Psoas muscle (tissue), 7 donors: ENCODE measurements at regions not wholly inside any gene's neighbourhood (a gene's known extent, or its start where the extent isn't known, plus 50 kb on each side); places are given as distances from the start of the nearest gene placed in this dataset.

Experiments used
- ATAC-seq, 4 donors: fragments of 200-7000 bp; cut with Tn5 transposase; one replicate each; pipeline ENCODE4 v1.9.1; 2020; ENCODE audit warnings: moderate library complexity in 3 of 4, mild to moderate bottlenecking in 2 of 4
- DNase-seq, 2 donors: peaks; one replicate each; pipeline ENCODE4 v3.0.0-alpha.2; 2020
- H3K27ac ChIP-seq: fragments of 200-600 bp; one replicate; pipeline ENCODE4 v1.8.0; 2022
- H3K27me3 ChIP-seq, 3 donors: fragments of 200-600 bp in 1 of 3; one replicate each; pipeline versions ENCODE4 v1.6.1 to v1.8.0; 2013 to 2022; ENCODE audit warnings: low read length in 2 of 3, mild to moderate bottlenecking in 2 of 3, moderate library complexity in 1 of 3; ENCODE audit not compliant: insufficient read depth in 3 of 3
- H3K36me3 ChIP-seq, 2 donors: fragments of 200-600 bp in 1 of 2; one replicate each; pipeline versions ENCODE4 v1.6.1 to v1.8.0; 2013 to 2022; ENCODE audit warnings: low read depth in 1 of 2, mild to moderate bottlenecking in 1 of 2, moderate library complexity in 1 of 2; ENCODE audit not compliant: insufficient read depth in 1 of 2
- H3K4me1 ChIP-seq: fragments of 200-600 bp; one replicate; pipeline ENCODE4 v1.8.0; 2022
- H3K4me3 ChIP-seq: fragments of 200-600 bp; one replicate; pipeline ENCODE4 v1.8.0; 2022; ENCODE audit warnings: mild to moderate bottlenecking
- H3K9me3 ChIP-seq: fragments of 200-600 bp; one replicate; pipeline ENCODE4 v1.8.0; 2022
- CTCF ChIP-seq: fragments of 200-600 bp; IDR thresholded peaks from one replicate; pipeline ENCODE4 v1.8.0; 2022; ENCODE audit warnings: antibody characterized with exemption
- WGBS, 3 donors: extraction: QIAGEN DNeasy Blood & Tissue Kit; methylation state at CpG; one replicate each; pipeline versions ENCODE4 v1.1.6 to v1.1.7; 2013; 5-methylcytosine and 5-hydroxymethylcytosine counted together
- intact Hi-C, 2 donors: fragments of 100-400 bp; cut with DNase I; formaldehyde crosslinking; loops; one replicate each; pipeline versions ENCODE4 v1.11.0 to v1.14.2; 2022
- donor health status: healthy with polysubstance abuse.
- donor health status: DM: no; HTN: no; CAD: no; lungs with moderate emphysema.
- donor health status: Bipolar disorder and iron deficiency.
- donor health status: healthy.
- donor health status: DM: yes; HTN: yes; CAD: no.
- donor health status: DM: no; HTN: no; CAD: no.
- donor health status: DM: yes; HTN: yes; CAD: no.

DNA sequence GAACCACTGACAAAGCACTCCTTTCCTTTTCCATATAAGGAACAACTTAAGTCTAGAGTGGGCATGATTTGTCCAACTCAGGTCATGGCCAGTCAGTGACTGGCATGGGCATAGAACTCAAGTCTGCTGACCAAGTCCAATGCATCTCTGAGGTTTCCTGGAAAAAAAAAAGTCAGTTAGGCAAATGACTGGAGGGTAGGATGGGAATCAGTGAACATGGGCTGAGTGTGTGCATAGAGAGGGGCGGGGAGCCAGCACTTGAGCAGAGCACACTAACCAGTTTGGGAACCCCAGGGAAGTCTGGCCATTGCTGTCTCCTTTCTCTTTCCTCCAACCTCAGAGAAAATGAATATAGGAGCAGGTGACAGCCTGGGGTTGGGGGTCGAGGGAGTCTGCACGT is 53.6 kb upstream of the FMOD start:
- WGBS, 3 donors: 85 to 89% (median 85%) methylated on average over 3 of the region's 3 CpGs
- intact Hi-C loops: no loop called here
- Histone ChIP-seq H3K4me1 (peaks cover 7% of the 10 kb centered on the region), H3K4me3 (no peak overlapping the region), H3K36me3 (no peaks in the 10 kb centered on the region), H3K27me3 (peaks cover 0 to 21% (median 0%) of the 10 kb centered on the region in 3 donors), H3K9me3 (no peaks in the 10 kb centered on the region), H3K27ac (no peak overlapping the region)
- no peak for DNase-seq
- TF ChIP-seq CTCF: no peak
- no peak for ATAC-seq

GRCh38 chr1:203405703-203406438 is 54.9 kb upstream of the FMOD start:
- Histone ChIP-seq H3K27me3 (peaks cover 0 to 26% (median 0%) of the 10 kb centered on the region in 3 donors), H3K36me3 (no peaks in the 10 kb centered on the region), H3K4me3 (no peak overlapping the region), H3K4me1 (peaks cover 7% of the 10 kb centered on the region), H3K9me3 (no peaks in the 10 kb centered on the region), H3K27ac (peak overlapping the region; percentile 60)
- DNase-seq (no peak), ATAC-seq (no peak)
- 79 to 85% (median 81%) methylated on average over 5 of the region's 5 CpGs for WGBS, 3 donors
- no peak for TF ChIP-seq CTCF
- intact Hi-C loops: no loop called here

DNA sequence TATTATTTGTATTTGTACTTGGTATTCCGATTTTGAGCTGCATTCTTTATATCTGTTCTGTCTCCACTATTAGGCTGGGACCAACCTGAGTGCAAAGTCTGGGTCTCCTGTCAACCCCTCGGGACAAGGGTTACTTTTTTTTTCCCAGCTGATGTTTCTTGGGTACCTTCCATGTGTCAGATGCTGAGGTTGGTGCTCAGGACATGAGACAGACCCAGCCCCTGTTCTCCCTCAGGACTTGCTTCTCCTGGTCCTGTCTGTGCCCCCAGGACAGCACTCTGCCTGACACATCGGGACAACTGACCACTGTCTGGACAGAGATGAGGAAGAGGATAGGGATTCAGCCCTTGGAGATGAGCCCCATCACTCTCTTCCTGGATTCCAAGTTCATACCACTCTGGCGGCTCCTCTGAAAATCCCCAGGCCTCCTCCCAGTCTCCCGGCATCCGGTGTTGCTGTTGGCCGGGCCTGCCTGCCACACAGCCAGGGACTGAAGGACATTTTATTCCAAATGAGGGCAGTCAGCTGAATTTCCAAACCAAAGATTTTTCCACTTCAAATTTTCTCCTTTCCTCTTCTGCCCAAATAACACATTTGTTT is 55.6 kb upstream of the FMOD start:
- Histone ChIP-seq H3K36me3 (no peaks in the 10 kb centered on the region), H3K4me1 (peaks cover 7% of the 10 kb centered on the region), H3K4me3 (no peak overlapping the region), H3K9me3 (no peaks in the 10 kb centered on the region), H3K27me3 (peaks cover 0 to 26% (median 0%) of the 10 kb centered on the region in 3 donors), H3K27ac (peak overlapping the region; percentile 60)
- peak; percentile 71 for DNase-seq
- 46 to 54% (median 54%) methylated on average over 7 of the region's 7 CpGs for WGBS, 3 donors
- ATAC-seq: peak in 1 of 4 donors; percentile 45
- no peak for TF ChIP-seq CTCF
- intact Hi-C loops: no loop called here

- 94 to 100% (median 96%) methylated on average over 1 of the region's 1 CpG for WGBS, 3 donors
- no peak for DNase-seq
- intact Hi-C loops: no loop called here
- peaks cover 0 to 26% (median 0%) of the 10 kb centered on the region in 3 donors for H3K27me3 ChIP-seq
- no peaks in the 10 kb centered on the region for H3K9me3 ChIP-seq
- no peaks in the 10 kb centered on the region for H3K36me3 ChIP-seq
- H3K4me1 ChIP-seq: peaks cover 2% of the 10 kb centered on the region
- H3K27ac ChIP-seq: peak overlapping the region; percentile 60
- no peak for ATAC-seq
- no peak overlapping the region for H3K4me3 ChIP-seq
- no peak for TF ChIP-seq CTCF
These were observed 56.4 kb upstream of the FMOD start for GRCh38 chr1:203407296-203407695.
